ENCODE measurements at regions not wholly inside any gene's neighbourhood (a gene's known extent, or its start where the extent isn't known, plus 50 kb on each side); places are given as distances from the start of the nearest gene placed in this dataset.

- Histone ChIP-seq H3K9me3 (no peaks in the 10 kb centered on the region), H3K27me3 (no peaks in the 10 kb centered on the region), H3K36me3 (no peaks in the 10 kb centered on the region), H3K4me1 (peaks cover 0 to 7% (median 2%) of the 10 kb centered on the region in 4 donors), H3K4me3 (no peak overlapping the region), H3K27ac (no peak overlapping the region)
- TF ChIP-seq EP300 (IDR thresholded peaks at IDR 0.05; ENCODE audit: low read depth), result no peak
- no peak for TF ChIP-seq POLR2AphosphoS5 (IDR thresholded peaks at IDR 0.05)
- TF ChIP-seq, protein P1, sequence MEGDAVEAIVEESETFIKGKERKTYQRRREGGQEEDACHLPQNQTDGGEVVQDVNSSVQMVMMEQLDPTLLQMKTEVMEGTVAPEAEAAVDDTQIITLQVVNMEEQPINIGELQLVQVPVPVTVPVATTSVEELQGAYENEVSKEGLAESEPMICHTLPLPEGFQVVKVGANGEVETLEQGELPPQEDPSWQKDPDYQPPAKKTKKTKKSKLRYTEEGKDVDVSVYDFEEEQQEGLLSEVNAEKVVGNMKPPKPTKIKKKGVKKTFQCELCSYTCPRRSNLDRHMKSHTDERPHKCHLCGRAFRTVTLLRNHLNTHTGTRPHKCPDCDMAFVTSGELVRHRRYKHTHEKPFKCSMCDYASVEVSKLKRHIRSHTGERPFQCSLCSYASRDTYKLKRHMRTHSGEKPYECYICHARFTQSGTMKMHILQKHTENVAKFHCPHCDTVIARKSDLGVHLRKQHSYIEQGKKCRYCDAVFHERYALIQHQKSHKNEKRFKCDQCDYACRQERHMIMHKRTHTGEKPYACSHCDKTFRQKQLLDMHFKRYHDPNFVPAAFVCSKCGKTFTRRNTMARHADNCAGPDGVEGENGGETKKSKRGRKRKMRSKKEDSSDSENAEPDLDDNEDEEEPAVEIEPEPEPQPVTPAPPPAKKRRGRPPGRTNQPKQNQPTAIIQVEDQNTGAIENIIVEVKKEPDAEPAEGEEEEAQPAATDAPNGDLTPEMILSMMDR (IDR thresholded peaks at IDR 0.05), result no peak
- TF ChIP-seq POLR2A (IDR thresholded peaks at IDR 0.05), result no peak
- in situ Hi-C loops (cut with MboI; ENCODE audit: low pct_ligation_motif_present in 1 of 4, low pct_unique_long_range_greater_than_20kb in 1 of 4, low sequenced_read_pairs in 3 of 4), result loop anchor here in 1 of 4 donors (25.0 kb wide), 1 partner anchor 230 kb away; the partner anchor contains the start of genes ADAMTS15 and ADAMTS8
- no peak for DNase-seq
- 61 to 71% methylated on average over 1 of the region's 1 CpG for WGBS, 2 donors (ENCODE audit: low coverage in 1 of 2)
- intact Hi-C loops (cut with DNase I; ENCODE audit: low total_unique reads), result no loop called here
Observed at GRCh38 chr11:130666781-130667251, 218.4 kb downstream of the ADAMTS15 start.

DNA sequence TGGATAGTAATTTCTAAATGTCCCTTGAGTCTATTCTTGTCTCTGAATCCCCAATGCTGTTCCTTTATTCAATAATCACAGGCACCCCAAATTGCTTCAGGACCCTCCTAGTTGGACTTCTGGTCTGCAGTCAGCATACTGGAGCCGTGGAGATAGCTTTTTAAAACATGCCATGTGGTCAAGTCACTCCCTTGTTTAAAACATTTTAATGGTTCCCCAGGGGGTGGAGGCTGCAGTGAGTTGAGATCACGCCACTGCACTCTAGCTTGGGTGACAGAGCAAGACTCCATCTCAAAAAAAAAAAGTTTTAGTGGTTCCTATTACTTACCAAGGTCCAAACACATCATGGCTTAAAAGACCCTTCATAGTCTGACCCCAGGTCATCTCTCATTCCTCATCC lies 220.3 kb downstream of the ADAMTS15 start:
- Histone ChIP-seq H3K9me3 (no peaks in the 10 kb centered on the region), H3K27ac (no peak overlapping the region), H3K4me1 (peaks cover 4 to 17% (median 5%) of the 10 kb centered on the region in 4 donors), H3K36me3 (no peaks in the 10 kb centered on the region), H3K27me3 (no peaks in the 10 kb centered on the region), H3K4me3 (no peak overlapping the region)
- 62% methylated on average over 2 of the region's 2 CpGs; no CpG with 5 or more reads in 1 of the 2 donors for WGBS, 2 donors (ENCODE audit: low coverage in 1 of 2)
- TF ChIP-seq, protein P1 (IDR thresholded peaks at IDR 0.05), result no peak
- TF ChIP-seq EP300 (IDR thresholded peaks at IDR 0.05; ENCODE audit: low read depth), result no peak
- no peak for TF ChIP-seq POLR2A (IDR thresholded peaks at IDR 0.05)
- TF ChIP-seq POLR2AphosphoS5 (IDR thresholded peaks at IDR 0.05), result no peak
- in situ Hi-C loops (cut with MboI; ENCODE audit: low pct_ligation_motif_present in 1 of 4, low pct_unique_long_range_greater_than_20kb in 1 of 4, low sequenced_read_pairs in 3 of 4) (loop anchor here in 1 of 4 donors (25.0 kb wide), 1 partner anchor 231 kb away; the partner anchor contains the start of genes ADAMTS15 and ADAMTS8), intact Hi-C loops (cut with DNase I; ENCODE audit: low total_unique reads) (no loop called here)
- DNase-seq, result no peak

DNA sequence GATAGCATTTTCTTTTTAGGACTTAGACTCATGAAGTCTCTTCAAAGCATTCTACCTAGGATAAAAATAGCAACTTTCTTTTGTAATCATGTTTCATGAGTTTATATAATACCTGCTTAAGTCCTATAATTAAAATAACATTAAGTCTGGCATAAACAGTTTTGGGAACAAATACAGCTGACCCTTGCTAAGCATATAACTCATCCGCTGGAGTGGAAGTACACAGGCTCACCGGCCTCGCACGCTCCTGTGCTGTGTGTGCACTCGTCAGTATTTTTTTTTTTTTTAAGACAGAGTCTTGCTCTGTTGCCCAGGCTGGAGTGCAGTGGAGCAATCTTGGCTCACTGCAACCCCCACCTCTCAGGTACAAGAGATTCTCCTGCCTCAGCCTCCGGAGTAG lies 221.8 kb downstream of the ADAMTS15 start:
- TF ChIP-seq POLR2A (IDR thresholded peaks at IDR 0.05) (no peak), POLR2AphosphoS5 (IDR thresholded peaks at IDR 0.05) (no peak), EP300 (IDR thresholded peaks at IDR 0.05; ENCODE audit: low read depth) (no peak)
- 89 to 91% methylated on average over 5 to 6 of the region's 6 CpGs for WGBS, 2 donors (ENCODE audit: low coverage in 1 of 2)
- H3K36me3 ChIP-seq, result no peaks in the 10 kb centered on the region
- peak overlapping the region in 3 of 4 donors; percentile 17 to 55 (median 45) for H3K27ac ChIP-seq
- peaks cover 4 to 22% (median 6%) of the 10 kb centered on the region in 4 donors for H3K4me1 ChIP-seq
- H3K27me3 ChIP-seq, result no peaks in the 10 kb centered on the region
- intact Hi-C loops (cut with DNase I; ENCODE audit: low total_unique reads), result no loop called here
- DNase-seq, result no peak
- H3K9me3 ChIP-seq, result no peaks in the 10 kb centered on the region
- H3K4me3 ChIP-seq, result no peak overlapping the region
- in situ Hi-C loops (cut with MboI; ENCODE audit: low pct_ligation_motif_present in 1 of 4, low pct_unique_long_range_greater_than_20kb in 1 of 4, low sequenced_read_pairs in 3 of 4), result loop anchor here in 1 of 4 donors (25.0 kb wide), 1 partner anchor 233 kb away; the partner anchor contains the start of genes ADAMTS15 and ADAMTS8

- H3K27ac ChIP-seq, result peak overlapping the region; percentile 39 to 75 (median 58)
- in situ Hi-C loops (cut with MboI; ENCODE audit: low pct_ligation_motif_present in 1 of 4, low pct_unique_long_range_greater_than_20kb in 1 of 4, low sequenced_read_pairs in 3 of 4) (loop anchor here in 1 of 4 donors (25.0 kb wide), 1 partner anchor 235 kb away; the partner anchor contains the start of genes ADAMTS15 and ADAMTS8), intact Hi-C loops (cut with DNase I; ENCODE audit: low total_unique reads) (no loop called here)
- no peak overlapping the region for H3K4me3 ChIP-seq
- H3K9me3 ChIP-seq, result no peaks in the 10 kb centered on the region
- no peaks in the 10 kb centered on the region for H3K36me3 ChIP-seq
- no peaks in the 10 kb centered on the region for H3K27me3 ChIP-seq
- peaks cover 4 to 35% (median 9%) of the 10 kb centered on the region in 4 donors for H3K4me1 ChIP-seq
- no peak for TF ChIP-seq EP300 (IDR thresholded peaks at IDR 0.05; ENCODE audit: low read depth)
- TF ChIP-seq POLR2AphosphoS5 (IDR thresholded peaks at IDR 0.05), result peak in 2 of 3 donors; percentile 27 to 35
- peak; percentile 49 for DNase-seq
- 62 to 77% methylated on average over 4 to 14 of the region's 14 CpGs for WGBS, 2 donors (ENCODE audit: low coverage in 1 of 2)
Observed at GRCh38 chr11:130671801-130672700, 223.6 kb downstream of the ADAMTS15 start.

- H3K4me3 ChIP-seq, result no peak overlapping the region
- no peak for DNase-seq
- TF ChIP-seq EP300 (IDR thresholded peaks at IDR 0.05; ENCODE audit: low read depth) (no peak), POLR2A (IDR thresholded peaks at IDR 0.05) (no peak), POLR2AphosphoS5 (IDR thresholded peaks at IDR 0.05) (no peak)
- TF ChIP-seq, protein P1 (IDR thresholded peaks at IDR 0.05), result no peak
- intact Hi-C loops (cut with DNase I; ENCODE audit: low total_unique reads) (no loop called here), in situ Hi-C loops (cut with MboI; ENCODE audit: low pct_ligation_motif_present in 1 of 4, low pct_unique_long_range_greater_than_20kb in 1 of 4, low sequenced_read_pairs in 3 of 4) (loop anchor here in 1 of 4 donors (25.0 kb wide), 1 partner anchor 236 kb away; the partner anchor contains the start of genes ADAMTS15 and ADAMTS8)
- H3K36me3 ChIP-seq, result no peaks in the 10 kb centered on the region
- peaks cover 4 to 35% (median 9%) of the 10 kb centered on the region in 4 donors for H3K4me1 ChIP-seq
- 87% methylated on average over 5 of the region's 5 CpGs; no CpG with 5 or more reads in 1 of the 2 donors for WGBS, 2 donors (ENCODE audit: low coverage in 1 of 2)
- peak overlapping the region; percentile 39 to 75 (median 58) for H3K27ac ChIP-seq
- no peaks in the 10 kb centered on the region for H3K9me3 ChIP-seq
- no peaks in the 10 kb centered on the region for H3K27me3 ChIP-seq
Observed at GRCh38 chr11:130672911-130673310, 224.5 kb downstream of the ADAMTS15 start.

All from transverse colon (tissue), 4 donors.